GM13976 (cell line): ENCODE measurements at regions not wholly inside any gene's neighbourhood (a gene's known extent, or its start where the extent isn't known, plus 50 kb on each side); places are given as distances from the start of the nearest gene placed in this dataset.
"Not testable (repeated sequence)": the region's sequence is repeated elsewhere in the genome, so short reads cannot be mapped to it uniquely, and the experiment has no call there.

Experiments
- DNase-seq: peaks from one replicate; pipeline ENCODE4 v3.0.0; 2012; ENCODE audit warnings: low spot score
- CTCF ChIP-seq: IDR thresholded peaks from 2 replicates; pipeline ENCODE4 v1.5.1; 2012; ENCODE audit warnings: borderline replicate concordance, mild to moderate bottlenecking; ENCODE audit not compliant: insufficient read depth; ENCODE audit errors: extremely low read depth, missing control alignments, control extremely low read depth
- in situ Hi-C: fragments of 300-500 bp; cut with MboI; formaldehyde crosslinking; loops from one replicate; pipeline ENCODE4 v1.12.0; 2022; ENCODE audit warnings: low sequenced_read_pairs, mixed read lengths, inconsistent platforms; ENCODE audit not compliant: unreplicated experiment

- no peak for DNase-seq
- in situ Hi-C loops, result no loop called here
- TF ChIP-seq CTCF, result no peak
Observed at GRCh38 chr4:72945719-72946336, 123.7 kb downstream of the COX18 start.

DNA sequence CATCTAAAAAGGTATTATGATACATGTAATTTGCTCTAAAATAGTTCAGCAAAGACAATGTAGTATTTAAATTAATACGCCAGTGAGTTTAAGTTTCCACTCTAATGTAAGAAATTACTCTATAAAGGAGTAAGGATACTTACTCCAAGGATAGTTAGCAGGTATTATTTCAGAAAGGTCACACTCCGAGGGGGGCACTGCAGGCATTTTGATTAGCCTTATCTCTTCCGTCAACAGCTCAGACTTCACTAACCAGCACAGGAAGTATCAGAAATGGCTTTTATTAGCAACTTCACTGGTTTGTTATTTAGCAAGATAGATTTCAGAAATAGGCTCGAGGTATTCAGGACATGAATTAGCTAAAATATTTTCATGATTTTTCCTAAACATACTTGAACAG is 127.0 kb downstream of the COX18 start:
- in situ Hi-C loops, result no loop called here
- no peak for TF ChIP-seq CTCF
- DNase-seq, result no peak

- TF ChIP-seq CTCF, result no peak
- no peak for DNase-seq
- in situ Hi-C loops, result no loop called here
Observed at GRCh38 chr4:72938516-72938915, 131.0 kb downstream of the COX18 start.

DNA sequence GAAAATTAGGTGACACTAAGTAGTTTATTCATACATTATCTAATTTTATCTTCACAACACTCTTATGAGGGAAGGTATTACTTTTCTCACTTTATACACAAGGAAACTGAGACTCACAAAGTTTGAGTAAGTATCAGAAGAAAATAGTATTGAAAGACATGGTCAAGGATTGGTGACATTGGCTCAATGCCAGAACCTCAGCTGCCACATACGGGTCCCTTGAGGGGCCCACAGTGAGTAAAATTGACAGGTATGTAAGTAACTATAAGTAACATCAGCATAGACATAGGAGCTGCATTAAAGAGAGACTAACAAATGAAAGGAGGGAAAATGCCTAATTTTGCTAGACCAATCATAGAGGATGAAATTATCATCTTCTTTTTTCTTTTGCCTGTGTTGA is 134.1 kb downstream of the COX18 start:
- DNase-seq, result no peak
- no peak for TF ChIP-seq CTCF
- in situ Hi-C loops, result no loop called here

- in situ Hi-C loops, result no loop called here
- DNase-seq, result no peak
- TF ChIP-seq CTCF, result no peak
Observed at GRCh38 chr4:72933029-72933428, 136.5 kb downstream of the COX18 start.

DNA sequence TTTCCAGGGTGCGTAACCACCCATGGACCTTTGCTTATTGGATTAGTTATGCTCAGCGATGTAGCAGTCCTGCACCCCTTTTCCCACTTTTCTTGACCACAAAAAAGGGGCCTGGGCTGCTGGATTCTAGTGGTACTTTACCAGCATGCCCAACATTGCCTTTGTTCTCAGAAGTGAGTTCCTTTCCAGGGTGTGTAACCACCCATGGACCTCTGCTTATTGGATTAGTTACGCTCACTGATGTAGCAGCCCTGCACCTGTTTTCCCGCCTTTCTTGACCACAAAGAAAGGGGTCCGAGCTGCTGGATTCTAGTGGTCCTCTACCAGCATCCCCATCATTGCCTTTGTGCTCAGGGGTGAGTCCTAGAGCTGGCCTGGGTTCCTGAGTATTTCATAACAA is 138.2 kb downstream of the COX18 start:
- no peak for TF ChIP-seq CTCF
- in situ Hi-C loops, result no loop called here
- no peak for DNase-seq

GRCh38 chr4:72929596-72930274 is 139.8 kb downstream of the COX18 start:
- in situ Hi-C loops, DNase-seq: not testable (repeated sequence)
